Putamen (tissue), 1 donor: ENCODE measurements at regions not wholly inside any gene's neighbourhood (a gene's known extent, or its start where the extent isn't known, plus 50 kb on each side); places are given as distances from the start of the nearest gene placed in this dataset.
"Not testable (repeated sequence)": the region's sequence is repeated elsewhere in the genome, so short reads cannot be mapped to it uniquely, and the experiment has no call there.

ENCODE experiments used
- DNase-seq: peaks from one replicate; pipeline ENCODE4 v3.0.0-alpha.2; 2016; ENCODE audit warnings: low spot score

GRCh38 chr7:155948845-155949244, 136.6 kb upstream of the SHH start:
- no peak for DNase-seq

DNA sequence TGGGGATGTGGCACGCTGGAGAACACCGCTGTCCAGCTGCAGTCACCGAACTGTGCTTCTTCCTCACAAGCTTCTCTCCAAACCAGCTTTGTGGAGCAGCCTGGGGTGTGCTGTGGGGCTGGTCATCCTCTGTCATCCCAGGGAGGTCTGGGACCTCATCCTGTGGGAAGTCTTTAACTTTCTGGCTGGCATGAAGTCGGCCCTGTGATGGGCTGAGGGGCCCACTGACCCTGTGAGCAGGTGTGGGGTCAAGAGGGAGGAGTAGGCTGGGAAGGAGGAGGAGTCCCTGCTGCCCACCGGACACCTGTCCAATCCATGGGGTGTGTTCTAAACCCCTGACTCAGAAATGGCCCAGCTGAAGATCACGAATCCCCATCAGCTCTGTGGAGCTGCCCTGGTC, 136.2 kb upstream of the SHH start:
- no peak for DNase-seq

DNA sequence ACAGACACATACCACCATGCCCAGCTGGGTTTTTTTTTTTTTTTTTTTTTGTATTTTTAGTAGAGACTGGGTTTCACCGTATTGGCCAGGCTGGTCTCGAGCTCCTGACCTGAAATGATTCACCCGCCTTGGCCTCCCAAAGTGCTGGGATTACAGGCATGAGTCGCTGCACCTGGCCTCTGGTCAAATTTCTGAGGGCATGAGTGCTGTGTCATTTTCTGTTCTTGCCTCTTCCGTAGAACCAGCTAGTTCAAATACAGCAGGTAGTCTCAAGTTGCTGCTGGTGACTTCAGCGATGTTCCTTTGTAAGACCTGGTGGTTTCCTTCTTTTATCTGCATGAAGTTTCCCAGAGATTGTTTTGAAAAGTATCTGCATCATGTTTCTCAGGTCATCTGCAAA, 134.8 kb upstream of the SHH start:
- no peak for DNase-seq

DNA sequence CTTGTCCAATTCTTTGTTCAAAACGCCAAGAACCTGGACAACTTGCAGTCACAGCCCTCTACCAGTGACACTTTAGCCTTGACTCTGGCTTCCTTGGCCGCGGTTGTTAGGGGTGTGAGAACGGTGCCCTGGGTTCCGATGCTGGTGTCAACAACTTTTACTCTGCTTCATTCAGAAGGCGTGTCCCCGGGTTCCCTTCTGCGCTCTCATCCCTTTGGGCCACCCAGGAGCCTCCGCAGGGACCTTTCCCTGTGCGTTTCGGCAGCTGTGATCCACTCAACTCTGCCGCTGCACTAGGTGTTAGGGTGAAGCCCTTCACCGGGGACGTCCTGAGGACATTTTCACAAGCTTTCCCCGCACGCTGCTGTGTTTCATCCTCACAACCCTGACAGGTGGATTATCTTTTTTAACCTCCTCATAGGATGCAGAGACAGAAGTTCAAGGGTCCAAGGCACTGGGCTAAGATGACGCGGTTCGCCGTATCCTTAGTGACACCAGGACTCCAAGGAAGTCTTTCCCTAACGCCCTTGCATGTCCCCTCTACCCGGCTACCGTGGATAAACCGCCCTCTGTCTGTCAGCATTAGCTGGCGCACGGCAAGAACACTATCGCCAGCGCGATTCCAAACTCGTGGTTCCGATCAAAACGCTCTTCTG, 133.5 kb upstream of the SHH start:
- no peak for DNase-seq

DNA sequence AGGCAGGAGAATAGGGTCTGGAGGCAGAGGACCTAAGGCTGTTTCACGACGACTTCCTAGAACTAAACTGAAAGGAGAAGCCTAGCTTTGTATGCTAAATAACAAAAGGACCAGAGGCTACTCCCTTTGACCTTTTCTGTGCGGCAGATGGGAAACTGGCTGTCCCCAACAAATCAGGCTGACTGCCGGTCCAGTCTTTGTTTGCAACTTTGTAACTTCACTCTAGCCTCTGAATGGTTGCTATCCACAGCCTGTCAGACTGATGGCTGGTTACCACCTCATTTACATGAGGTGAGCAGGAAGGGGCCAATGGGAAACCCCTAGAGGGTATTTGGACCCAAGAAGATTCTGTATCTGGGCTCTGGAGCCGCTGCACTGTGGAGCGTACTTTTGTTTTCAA, 132.6 kb upstream of the SHH start:
- DNase-seq, result no peak

- DNase-seq, result no peak
Measured at GRCh38 chr7:155943251-155943899, 131.1 kb upstream of the SHH start.

DNA sequence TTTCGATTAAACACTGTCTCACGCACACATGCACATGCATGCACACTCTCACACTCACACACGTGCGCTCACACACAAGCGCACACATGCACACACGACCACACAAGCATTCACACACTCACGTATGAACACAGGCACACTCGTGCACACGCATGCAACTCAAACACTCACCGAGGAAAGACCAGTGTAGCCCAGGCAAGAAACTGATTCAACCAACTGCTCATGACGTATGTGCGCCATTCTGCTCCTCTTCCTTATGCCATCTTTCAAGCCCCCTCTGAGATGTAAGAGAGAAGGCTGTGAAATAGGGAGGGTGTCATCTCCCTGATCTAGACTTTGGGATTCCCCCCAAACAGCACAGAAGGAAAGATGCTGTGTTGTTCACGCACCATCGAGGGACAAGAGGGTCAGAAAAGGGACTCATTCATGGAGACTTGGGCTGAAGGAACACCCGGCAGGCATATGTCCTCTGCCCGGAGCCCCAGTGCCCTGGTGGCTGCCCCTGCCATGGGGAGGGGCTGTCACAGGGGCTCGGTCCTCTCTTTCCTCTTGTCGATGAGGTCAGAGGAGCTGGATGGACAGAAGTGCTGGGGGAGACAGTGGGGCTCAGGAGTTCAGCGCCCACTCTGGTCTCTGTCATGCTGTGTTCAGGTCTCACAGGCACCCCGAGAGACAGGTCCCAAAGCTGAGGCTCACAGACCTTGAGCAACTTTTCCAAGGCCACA, 130.1 kb upstream of the SHH start:
- no peak for DNase-seq

DNA sequence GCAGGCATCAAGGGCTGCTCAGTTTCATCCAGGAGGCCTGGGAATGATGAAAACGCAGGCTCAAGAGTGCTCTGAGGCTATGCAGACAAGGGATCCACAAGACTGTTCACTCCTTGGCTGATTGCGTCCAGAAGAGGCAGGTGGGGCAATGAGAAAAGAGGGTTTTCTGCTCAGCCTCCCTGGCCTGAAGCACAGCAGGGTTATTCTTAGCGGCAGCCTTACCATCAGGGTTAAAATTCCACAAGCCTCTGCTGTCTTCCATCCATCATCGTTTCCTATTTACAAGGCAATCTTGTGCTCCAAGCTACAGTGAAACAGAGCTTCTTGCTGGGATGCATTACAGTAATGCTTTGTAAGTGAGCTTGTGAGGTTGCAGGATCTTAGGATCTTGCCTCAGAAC, 129.4 kb upstream of the SHH start:
- DNase-seq, result no peak

DNA sequence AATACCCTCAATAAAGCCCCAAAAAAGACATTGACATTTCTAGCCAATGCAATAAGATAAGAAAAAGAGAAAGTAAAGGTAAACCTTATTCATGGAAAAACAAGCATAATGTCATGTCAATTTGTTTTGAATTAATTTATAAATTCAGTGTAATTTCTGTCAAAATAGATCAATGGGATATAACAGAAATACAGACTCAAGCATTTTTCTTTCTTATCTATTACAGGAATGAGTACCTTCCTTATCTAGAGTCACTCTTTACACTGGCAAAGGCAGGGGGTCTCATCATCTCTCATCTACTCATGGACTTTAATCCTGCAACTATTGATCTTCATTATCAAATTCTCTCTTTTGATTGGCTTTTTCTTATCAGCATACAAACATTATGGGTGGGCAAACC, 127.1 kb upstream of the SHH start:
- no peak for DNase-seq

GRCh38 chr7:155938129-155938528, 125.9 kb upstream of the SHH start:
- no peak for DNase-seq

- no peak for DNase-seq
Measured at GRCh38 chr7:155935726-155936125, 123.5 kb upstream of the SHH start.

GRCh38 chr7:155935005-155935557, 122.8 kb upstream of the SHH start:
- no peak for DNase-seq

GRCh38 chr7:155932324-155932723, 120.1 kb upstream of the SHH start:
- not testable (repeated sequence) for DNase-seq

DNA sequence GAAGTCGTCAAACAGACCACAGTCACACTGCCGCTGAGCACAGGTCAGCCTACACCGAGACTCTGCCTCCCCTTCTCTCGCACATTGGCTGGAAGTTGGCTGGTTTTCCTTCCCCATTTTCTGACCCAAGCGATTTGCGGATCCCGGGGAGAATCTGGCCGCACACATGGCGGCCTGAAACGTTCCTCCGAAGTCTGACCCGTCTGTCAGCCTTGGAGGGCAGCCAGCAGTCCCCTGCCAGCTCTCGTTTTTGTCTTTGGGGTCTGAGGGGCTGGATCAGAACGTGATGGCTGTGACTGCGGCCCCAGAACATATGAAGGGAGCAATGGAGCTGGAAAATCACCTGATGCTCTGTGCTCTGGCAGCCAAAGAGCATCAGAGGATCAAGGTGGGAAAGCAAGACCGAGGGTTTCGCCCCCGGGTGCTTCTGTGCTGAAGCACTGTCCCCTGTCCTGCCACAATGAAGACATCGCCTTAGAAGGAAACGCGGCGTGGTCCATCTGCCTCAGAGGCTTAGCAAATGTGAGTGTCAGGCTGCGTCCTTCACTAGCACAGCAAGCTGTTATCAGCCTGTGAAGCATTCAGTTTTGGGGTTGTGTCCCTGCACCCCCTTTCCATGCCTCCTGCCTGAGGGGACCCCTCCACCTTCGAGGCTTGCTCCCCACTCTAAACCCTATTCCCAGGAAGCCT, 119.3 kb upstream of the SHH start:
- no peak for DNase-seq

- no peak for DNase-seq
Measured at GRCh38 chr7:155930527-155930926, 118.3 kb upstream of the SHH start.

GRCh38 chr7:155930061-155930460, 117.8 kb upstream of the SHH start:
- DNase-seq, result no peak

DNA sequence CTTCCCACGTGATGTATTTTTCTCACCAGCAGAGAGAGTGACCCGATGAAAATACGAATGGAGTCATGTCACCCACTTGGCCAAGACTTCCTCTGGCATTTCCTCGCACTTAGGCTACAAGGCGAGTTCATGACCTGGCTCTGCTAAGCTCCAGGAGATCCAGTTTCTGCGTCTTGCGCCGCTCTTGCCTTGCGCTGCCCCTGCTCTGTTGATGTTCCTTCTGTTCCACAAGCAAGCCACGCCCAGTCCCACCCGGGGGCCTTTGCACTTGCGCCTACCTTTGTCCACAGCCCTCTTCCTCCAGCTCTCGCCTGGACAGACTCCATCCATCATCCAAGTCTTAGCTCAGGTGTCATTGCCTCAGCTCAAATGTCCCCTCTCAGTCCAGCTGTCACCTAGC, 116.3 kb upstream of the SHH start:
- DNase-seq, result no peak

GRCh38 chr7:155927905-155928304, 115.6 kb upstream of the SHH start:
- DNase-seq, result no peak

DNA sequence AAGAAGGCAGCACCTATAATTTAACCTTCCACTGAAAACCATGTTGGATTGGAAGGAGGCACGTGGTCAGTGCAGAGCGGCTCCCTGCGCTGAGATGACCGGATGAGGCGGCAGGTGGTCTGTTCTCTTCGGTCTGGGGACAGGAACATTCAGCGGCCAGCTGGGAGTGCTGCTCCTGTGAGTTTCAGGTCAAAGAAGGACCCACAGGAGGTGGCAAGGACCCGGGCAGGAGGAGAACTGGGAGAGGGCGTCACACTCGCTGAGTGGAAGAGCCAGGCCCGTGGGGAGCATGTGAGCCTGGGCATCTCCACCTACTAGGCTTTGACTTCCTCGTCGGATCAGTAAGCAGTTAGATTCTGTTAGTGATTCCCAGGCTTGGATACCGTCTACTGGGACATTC, 113.4 kb upstream of the SHH start:
- no peak for DNase-seq

DNA sequence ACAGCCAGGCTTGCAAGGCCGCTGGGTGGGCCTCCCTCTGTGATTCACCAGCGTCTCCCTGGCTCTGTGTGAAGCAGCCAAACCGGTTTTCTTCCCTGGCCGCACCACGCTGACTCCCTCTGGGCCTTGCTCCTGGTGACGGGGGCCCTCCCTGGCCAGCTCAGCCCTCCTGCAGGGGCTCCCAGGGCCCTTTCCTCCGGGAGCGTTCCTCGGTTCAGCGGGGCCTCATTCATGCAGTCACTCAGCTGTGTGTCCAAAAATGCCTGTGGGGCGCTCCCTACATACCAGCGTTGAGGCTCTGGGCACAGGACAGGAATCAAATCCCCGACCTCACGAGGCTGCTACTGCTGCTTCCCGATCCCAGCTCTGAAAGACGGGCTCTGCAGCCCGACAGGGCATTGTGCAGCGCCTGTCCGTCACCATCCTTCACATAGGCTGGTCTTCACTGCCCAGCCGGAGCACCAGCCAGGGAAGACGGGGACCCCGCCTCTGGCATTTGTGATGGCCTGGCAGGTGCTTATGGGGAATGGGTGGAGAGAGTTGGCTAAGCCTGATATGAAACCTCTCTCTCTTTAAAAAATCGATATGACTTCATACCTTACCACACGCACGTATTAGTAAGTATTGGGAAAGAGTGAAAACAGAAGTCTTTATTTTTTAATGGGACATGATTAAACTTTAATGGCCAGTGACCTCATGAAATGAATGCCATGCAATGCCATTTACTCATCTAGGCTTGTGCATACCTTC, 110.0 kb upstream of the SHH start:
- no peak for DNase-seq

- no peak for DNase-seq
Measured at GRCh38 chr7:155921804-155922066, 109.5 kb upstream of the SHH start.
